ENCODE measurements at regions not wholly inside any gene's neighbourhood (a gene's known extent, or its start where the extent isn't known, plus 50 kb on each side); places are given as distances from the start of the nearest gene placed in this dataset.

- DNase-seq = no peak
These were observed 959.2 kb upstream of the GJE1 start for GRCh38 chr6:141173529-141173928.

GRCh38 chr6:141169419-141169818 lies 963.3 kb upstream of the GJE1 start:
- no peak for DNase-seq

DNA sequence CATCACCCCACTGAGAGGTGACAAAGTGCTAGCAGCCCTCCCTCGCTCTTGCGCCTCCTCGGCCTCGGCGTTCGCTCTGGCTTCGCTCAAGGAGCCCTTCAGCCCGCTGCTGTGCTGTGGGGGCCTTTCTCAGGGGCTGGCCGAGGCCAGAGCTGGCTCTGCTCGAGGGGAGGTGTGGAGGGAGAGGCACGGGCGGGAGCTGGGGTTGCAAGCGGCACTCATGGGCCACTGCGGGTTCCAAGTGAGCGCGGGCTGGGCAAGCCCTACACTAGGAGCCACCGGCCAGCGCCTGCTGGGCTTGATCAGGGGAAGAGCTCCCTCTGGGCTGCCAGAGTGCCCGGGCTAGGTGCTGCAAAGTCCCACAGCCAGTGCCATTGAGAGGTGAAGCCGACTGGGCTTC lies 964.8 kb upstream of the GJE1 start:
- no peak for DNase-seq

- DNase-seq = no peak
These were observed 967.6 kb upstream of the GJE1 start for GRCh38 chr6:141165002-141165665.

DNA sequence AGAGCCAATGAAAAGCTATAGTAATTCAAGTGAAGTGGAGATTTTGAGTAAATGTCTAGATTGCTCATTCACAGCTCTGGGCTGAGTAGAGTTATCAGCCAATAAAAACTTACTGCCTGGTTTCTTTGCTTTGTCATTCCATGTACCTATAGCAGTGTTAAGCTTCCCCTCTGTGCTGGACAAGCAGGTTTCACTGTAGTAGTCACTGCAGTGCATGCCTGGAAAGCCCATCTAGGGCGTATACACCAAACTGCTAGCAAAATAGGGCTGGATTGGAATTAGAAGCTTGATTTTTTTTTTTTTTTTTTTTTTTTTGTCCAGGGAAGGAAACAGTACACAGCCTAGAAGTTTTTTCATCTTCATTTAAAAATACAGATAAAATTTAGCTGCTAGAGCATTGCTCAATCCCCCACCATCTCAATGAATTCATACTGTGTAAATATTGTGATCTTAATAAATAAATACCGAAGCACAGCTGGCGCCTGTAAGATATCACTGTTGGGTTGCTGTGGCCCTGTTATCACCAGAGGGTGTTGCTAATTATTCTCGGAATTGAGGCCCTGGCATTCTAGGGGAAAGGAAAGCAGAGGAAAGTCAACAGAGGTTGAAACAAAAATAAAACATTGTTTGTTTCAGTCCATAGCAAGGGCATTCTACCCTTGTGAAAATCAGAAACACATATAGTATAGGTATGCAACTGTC lies 968.5 kb upstream of the GJE1 start:
- no peak for DNase-seq

DNA sequence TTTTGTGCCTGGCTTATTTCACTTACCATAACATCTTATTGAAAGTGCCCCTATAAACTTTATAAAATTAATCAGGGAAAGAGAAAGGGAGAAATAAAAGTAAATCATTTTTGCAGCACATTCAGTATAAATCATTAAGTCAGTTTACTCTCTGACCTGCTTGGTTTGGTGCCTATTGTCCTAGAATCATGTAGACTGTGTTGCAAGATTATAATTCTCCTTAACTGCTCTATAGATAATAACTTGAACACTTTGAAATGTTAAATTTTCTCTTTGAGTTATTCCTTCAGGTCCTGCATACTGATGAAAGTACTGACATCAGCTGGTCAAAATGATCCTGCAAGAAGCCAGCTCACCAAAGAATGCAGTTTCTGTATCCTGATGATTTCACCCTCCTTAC lies 969.6 kb upstream of the GJE1 start:
- no peak for DNase-seq

DNA sequence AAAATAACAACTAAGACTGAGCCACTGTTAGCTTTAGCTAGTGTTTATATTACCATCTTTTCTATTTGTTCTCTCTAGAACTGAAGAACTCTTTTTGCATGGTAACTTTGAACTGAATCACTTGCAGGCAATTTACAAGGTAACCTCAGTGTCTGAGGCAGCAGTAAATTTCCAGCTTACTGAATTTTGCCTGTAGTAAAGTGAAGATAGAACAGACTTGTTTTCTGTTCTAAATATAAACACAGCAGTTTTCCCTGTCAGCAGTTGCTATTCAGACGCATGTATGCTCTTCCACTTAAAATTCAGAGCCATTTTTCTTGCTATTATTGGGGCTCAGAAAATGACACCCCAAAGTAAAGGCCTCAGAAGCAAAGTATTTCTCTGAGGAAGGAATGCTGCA lies 974.0 kb upstream of the GJE1 start:
- DNase-seq = no peak

DNA sequence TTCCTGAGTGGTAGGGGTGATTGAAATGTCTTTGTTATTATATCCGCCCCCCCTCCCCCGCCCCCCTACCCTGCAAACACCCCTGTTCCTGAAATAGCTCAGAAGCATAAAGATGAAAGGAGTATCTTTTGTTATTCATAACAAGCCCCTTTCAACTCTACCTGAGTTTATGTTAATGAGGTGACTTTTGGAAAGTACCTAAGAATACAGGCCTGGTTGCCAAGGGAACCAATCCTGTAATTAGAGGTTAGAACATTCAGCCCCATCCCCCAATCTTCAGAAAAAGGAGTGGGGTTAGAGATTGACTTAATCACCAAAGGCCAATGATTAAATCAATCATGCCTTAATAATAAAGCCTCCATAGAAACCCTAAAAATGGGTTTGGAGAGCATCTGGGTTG lies 979.2 kb upstream of the GJE1 start:
- no peak for DNase-seq

DNA sequence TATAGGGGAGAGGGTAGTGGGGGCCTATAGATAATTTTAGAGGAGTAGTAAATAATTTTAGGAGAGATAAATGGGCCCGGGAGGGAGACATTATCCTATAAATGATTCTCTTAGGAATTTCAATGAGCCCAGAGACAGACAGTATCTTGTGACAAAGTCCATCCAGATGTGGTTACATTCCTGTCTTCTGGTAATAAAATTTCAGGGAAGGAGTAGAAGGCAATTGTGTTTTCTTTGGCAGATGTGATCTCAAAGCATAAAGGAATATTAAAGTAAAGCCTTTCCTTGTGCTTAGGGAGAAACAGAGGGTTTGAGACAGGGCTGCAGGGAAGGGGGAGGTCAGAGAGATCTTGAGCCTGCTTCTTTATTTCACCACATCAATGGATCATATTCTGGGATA lies 979.8 kb upstream of the GJE1 start:
- DNase-seq = no peak

DNA sequence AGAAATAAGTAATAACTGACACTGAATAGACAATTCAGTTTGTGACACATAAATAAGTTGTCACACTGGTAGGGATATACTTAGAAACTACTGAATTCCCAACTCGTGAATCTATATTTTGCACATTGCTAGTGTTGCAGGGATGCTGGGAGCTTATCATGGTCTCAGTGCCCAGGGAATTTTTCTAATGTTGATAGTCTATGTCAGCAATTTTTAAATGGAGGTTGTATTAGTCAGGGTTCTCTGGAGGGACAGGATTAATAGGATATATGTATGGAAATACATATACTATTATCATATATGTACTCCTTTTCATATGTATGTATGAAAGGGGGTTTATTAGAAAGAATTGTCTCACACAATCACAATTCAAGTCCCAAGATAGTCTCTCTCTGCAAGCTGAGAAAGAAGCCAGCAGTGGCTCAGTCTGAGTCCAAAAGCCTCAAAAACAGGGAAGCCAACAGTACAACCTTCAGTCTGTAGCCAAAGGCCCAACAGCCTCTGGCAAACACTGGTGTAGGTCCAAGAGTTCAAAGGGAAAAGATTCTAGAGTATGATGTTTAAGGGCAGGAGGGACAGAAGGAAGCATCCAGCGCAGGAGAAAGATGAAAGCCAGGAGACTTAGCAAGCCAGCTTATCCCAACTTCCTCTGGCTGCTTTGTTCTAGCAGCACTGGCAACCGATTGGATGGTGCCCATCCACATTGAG lies 980.9 kb upstream of the GJE1 start:
- no peak for DNase-seq

DNA sequence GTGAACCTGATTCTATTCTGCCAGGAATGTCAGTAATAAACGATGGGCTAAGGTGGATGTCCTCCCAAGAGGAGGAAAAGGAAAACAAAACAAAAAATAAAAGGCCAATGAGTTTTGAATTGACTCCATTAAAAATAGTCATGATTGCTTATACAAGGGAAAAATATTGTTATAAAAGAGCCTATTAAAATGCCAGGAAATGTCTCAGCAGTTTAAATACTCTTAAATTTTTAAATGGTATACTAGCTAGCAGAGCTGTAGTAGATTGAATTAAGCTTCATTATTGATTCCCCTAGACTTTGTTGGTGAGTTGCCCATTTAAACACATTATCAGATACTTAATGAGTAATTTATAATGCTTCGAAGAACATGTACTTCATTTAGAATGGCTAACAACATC lies 990.9 kb upstream of the GJE1 start:
- no peak for DNase-seq

DNA sequence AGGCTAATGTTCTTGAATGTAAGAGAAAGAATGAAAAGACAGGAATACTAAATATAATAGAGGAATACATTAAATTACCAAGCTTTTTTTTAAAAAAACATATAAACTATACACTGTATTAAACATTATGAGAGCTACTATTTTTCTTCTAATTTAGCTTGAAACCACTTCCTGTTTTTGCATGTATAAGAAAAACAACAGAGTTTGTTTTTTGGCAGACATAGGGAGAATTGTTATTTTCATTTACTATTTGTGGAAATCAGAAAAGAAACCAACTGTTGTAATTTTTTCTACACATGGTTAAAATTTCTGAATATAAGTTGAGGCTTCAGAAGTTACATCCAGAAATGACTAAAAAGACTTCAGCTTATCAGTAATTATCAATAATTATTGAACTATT lies 991.8 kb upstream of the GJE1 start:
- DNase-seq = no peak

GRCh38 chr6:141139461-141139860 lies 993.3 kb upstream of the GJE1 start:
- DNase-seq = no peak

- DNase-seq = no peak
These were observed 998.0 kb upstream of the GJE1 start for GRCh38 chr6:141134723-141135122.

- no peak for DNase-seq
These were observed 998.9 kb upstream of the GJE1 start for GRCh38 chr6:141133836-141134235.

DNA sequence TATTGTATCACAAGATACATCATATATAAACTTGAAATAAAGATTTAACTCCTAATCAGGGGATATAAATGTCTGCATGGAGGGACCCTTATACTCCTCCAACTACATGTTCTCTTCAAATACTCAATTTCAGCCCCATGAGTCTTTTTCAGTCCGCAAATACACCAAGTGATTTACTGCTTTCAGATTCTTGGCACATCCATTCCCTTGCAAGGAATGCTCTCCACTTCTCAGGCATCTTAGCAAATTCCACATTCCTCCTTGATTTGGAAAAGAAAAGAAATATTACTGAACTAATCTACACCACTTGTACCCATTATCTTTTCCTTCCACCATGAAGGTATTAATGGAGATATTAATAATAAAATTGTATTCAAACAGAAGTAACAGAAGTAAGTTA lies 999.4 kb upstream of the GJE1 start:
- DNase-seq = no peak

DNA sequence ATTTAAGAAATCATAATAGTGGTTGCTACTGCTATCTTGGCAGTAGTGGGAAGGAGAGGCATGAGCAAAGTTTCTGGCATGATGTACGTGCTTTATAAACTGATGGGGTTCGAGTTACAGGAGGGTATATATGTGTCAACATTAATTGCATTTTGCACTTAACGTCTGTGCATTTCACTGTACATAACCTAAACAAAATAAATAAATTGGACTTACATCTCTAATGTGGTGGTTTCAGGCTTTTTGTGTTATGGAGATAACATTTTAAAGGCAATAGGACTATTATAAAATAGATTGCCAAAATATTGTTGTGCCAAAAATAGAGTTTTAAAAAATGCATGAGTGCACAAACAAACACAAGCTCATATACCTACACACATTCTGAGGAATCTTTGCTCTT lies 1001.1 kb upstream of the GJE1 start:
- no peak for DNase-seq

- no peak for DNase-seq
These were observed 1009.2 kb upstream of the GJE1 start for GRCh38 chr6:141123497-141123896.

DNA sequence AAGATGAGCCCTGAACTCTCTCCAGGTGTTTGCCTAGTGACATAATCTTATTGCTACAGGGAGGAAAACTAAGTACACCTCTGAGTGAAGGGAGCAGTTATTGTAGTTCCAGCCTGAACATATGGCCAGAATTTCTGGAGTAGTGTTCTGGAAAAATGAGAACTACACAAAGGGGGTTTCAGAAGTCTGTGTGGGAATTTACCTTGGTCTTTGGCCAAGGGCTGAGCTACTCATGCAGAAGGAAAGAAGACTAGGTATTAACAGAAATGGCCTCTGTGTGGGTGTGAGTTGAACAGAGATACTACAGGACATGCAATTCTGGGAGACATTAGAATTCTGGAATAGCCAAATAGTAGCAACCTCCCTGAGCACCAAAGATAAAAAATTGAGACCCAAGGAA lies 1009.7 kb upstream of the GJE1 start:
- no peak for DNase-seq

DNA sequence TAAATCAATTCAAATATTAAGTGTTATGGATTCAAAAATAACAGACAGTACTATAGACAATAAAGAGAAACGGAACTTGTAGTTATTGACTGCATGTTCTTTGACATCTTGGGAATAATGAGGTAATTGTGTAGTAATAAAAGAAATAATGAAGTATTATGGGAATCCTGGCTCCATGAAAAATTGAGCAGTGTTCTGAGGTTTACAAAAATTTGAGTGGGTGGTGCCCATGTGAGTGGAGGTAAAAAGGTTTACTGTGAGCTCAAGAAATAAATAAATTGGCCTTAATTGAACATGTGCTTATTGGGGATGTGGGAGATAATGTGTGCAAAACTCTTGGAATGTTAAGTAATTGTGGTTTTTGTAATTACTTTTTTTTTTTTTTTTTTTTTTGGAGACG lies 1013.7 kb upstream of the GJE1 start:
- no peak for DNase-seq

DNA sequence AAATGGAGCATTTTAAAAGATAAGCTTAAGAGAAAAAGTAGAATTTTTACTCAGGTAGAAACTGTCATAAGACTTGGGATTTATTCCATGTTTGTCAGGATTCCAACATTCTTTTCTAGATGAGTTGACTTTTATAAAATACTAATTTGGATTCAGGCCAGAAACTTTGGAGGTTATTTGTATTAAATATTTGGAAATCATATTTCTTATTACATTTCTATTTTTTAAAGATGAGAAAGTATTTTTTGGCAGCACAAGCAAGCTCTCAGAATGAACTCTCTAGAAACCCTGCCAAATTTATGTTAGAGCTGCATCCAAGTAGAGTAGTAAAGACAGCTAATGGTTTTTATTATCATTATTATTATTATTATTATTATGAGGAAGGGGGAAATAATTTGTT lies 1014.9 kb upstream of the GJE1 start:
- DNase-seq = no peak

DNA sequence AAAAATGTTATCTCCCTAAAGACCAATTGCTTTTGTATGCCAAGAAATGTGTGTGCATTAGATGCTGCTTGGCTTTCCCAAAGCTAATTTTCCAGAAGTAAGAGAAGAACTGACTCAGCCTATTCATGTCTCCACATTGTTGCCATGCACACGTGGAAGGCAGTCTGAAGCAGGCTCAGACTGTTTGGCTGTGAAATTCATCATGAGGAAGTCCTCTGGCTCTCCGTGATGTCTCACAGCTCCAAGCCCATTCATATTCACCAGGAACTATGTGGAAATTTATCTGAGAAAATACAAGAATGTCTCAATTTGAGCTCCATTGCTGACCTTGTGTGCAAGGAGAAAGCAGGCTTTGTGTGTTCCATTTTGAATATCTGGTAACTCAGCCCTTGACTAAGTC lies 1022.2 kb upstream of the GJE1 start:
- DNase-seq = no peak

DNA sequence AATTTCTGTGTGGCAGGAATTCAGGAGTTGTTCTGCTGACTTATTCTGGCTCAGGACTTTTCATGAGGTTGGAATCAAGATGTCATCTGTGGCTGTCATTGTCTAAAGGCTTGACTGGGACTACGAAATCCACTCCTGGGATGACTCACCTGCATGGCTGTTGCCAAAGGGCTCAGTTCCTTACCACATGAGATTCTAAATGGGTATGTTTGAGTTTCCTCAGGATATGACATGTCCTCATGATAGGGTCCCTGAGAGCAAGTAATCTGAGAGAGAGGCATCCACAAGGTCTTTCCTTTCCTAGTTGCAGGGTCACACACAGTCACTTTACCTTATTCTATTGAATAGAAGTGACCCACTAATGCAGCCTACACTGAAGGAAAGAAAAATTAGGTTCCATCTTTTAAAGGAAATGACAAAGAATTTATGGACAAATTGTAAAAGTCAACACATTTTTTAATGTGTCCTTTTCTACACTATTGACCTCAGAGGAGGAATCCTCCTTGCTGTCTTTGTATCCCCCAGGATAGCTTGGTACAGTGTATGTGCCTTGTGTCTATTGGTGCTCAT lies 1025.0 kb upstream of the GJE1 start:
- no peak for DNase-seq
